ENCODE measurements at regions not wholly inside any gene's neighbourhood (a gene's known extent, or its start where the extent isn't known, plus 50 kb on each side); places are given as distances from the start of the nearest gene placed in this dataset.

- DNase-seq, result no peak
These were observed 315.8 kb downstream of the SH3GL2 start for GRCh38 chr9:17894501-17895160.

GRCh38 chr9:17900606-17901005, 321.7 kb downstream of the SH3GL2 start:
- no peak for DNase-seq

- DNase-seq, result peak; percentile 19
These were observed 326.5 kb downstream of the SH3GL2 start for GRCh38 chr9:17905366-17905765.

GRCh38 chr9:17905781-17906175, 326.9 kb downstream of the SH3GL2 start:
- DNase-seq, result no peak

GRCh38 chr9:17906176-17906840, 327.4 kb downstream of the SH3GL2 start:
- DNase-seq, result no peak

GRCh38 chr9:17906841-17907778, 328.2 kb downstream of the SH3GL2 start:
- DNase-seq, result no peak

GRCh38 chr9:17907779-17908508, 329.1 kb downstream of the SH3GL2 start:
- DNase-seq, result peak; percentile 21

GRCh38 chr9:17926246-17926645, 347.4 kb downstream of the SH3GL2 start:
- no peak for DNase-seq

- DNase-seq, result no peak
These were observed 348.8 kb downstream of the SH3GL2 start for GRCh38 chr9:17927616-17928015.

- DNase-seq, result no peak
These were observed 349.4 kb downstream of the SH3GL2 start for GRCh38 chr9:17928228-17928627.

GRCh38 chr9:17928768-17929167, 349.9 kb downstream of the SH3GL2 start:
- DNase-seq, result no peak

- no peak for DNase-seq
These were observed 350.6 kb downstream of the SH3GL2 start for GRCh38 chr9:17929506-17929905.

- DNase-seq, result no peak
These were observed 351.2 kb downstream of the SH3GL2 start for GRCh38 chr9:17930071-17930470.

GRCh38 chr9:17936365-17936764, 357.5 kb downstream of the SH3GL2 start:
- no peak for DNase-seq

GRCh38 chr9:17938035-17938655, 359.3 kb downstream of the SH3GL2 start:
- no peak for DNase-seq

- DNase-seq, result no peak
These were observed 363.6 kb downstream of the SH3GL2 start for GRCh38 chr9:17942498-17942897.

- DNase-seq, result no peak
These were observed 376.5 kb downstream of the SH3GL2 start for GRCh38 chr9:17955409-17955808.

- DNase-seq, result no peak
These were observed 379.5 kb downstream of the SH3GL2 start for GRCh38 chr9:17958363-17958762.

GRCh38 chr9:17962747-17963146, 383.9 kb downstream of the SH3GL2 start:
- peak; percentile 15 for DNase-seq

GRCh38 chr9:17963498-17963897, 384.6 kb downstream of the SH3GL2 start:
- DNase-seq, result no peak

GRCh38 chr9:17967731-17968130, 388.9 kb downstream of the SH3GL2 start:
- no peak for DNase-seq

- no peak for DNase-seq
These were observed 390.4 kb downstream of the SH3GL2 start for GRCh38 chr9:17969232-17969631.

All from skin of body (tissue), 1 donor.